ENCODE measurements at regions not wholly inside any gene's neighbourhood (a gene's known extent, or its start where the extent isn't known, plus 50 kb on each side); places are given as distances from the start of the nearest gene placed in this dataset.
A peak's percentile ranks its signal among the peaks of the same experiment; 100 is the strongest.

DNA sequence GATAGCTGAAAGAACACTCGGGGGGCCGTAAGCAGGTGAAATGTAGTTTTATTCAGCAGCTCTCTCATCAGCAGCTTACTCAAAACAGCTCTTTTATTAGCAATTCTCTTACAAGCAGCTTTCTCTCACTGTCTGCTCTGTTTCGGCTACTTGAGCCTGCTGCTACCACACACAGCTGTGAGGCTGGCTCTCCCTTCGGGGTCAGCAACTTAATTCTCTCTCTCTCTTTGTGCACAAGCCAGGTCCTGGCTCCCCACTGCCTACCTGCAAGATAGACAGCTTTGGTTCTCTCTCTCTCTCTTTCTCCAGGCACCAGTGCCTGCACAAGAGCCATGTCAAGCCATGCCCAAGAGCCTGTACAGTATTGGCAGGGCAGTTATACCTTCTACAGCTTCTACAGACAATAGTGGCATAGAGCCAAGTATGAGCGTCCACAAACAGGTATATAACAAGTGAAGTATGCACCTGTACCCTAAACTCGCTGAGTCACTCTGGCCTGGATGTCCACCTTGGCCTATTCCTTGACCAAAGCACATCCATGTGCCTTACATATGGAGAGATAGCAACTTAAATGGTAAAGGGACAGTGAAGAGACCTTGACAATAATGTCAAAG lies 110.8 kb downstream of the MTNR1B start:
- DNase-seq, result no peak

DNA sequence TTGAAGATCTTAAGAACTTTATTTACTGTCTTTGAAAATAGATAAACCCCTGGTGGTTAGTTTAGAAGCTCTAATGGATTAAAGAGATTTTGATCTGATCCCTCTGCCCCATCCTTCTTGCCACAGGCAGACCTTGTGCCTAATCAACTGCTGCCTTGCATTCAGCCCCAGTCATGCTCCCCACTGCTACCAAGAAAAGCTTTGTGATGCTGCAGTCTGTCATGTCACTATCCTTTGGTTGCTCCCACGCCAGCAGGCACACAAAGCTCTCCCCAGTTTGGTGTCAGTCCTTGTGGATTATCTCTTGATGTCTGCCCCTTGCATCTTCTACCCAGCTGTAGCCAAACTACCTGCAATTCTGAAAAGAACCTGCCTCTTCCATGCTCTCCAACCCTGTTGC lies 112.2 kb downstream of the MTNR1B start:
- DNase-seq, result no peak

DNA sequence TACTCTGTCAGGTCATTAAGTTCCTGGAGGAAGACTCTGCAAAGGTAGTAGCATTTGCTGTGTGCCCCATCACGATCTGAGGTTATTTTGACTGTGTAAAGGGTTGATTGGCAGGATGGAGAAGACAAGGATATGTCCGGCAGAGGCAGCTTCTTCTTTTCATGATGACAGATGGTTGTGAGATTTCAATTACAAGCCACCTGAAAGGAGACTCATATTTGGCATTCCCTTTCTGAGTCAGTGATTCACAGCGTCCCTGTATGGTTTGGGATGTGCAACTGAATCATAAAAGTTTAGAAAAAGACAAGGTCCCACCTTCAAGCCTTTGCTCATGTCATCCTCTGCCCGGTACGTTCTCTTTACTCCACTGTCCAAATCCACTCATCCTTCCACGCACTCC lies 113.4 kb downstream of the MTNR1B start:
- DNase-seq, result no peak

DNA sequence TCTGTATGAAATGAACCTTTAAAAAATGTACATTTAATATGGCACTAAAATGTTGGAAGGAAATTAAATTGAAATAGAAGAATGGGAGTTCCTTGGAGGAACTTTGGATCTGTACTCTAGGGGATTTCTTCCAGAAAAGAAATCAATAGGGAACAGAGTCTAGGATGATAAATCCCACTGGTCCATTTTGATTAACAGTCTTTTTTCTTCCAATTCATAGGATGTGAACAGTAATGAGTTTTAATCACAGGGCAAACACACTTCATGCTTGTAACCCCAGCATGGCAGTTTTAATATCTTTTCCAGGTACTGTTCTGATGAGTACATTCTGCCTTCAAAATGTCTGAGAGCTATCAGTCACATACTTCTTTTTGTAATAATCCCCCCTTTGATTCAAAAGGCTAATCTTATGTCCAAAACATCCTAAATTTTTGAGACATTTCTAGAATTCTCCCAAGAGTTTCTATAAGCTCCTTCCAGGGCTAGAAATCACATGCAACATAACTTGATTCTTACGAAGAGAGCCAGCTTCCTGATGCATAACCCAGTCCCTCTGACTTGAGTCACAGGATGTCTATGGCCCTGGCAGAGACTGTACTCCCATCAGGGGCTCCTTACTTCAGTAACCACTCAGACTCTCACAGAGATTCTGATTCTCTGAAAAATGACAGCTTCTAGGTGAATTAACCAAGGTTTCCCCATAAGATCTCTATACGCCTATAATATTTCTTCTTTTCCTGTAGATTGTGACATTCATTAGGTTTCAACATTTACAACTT lies 112.9 kb downstream of the SLC36A4 start:
- DNase-seq, result no peak

- DNase-seq, result peak; percentile 16
These were observed 108.2 kb downstream of the SLC36A4 start for GRCh38 chr11:93089474-93090102.
